GM06990 (cell line): ENCODE measurements at regions not wholly inside any gene's neighbourhood (a gene's known extent, or its start where the extent isn't known, plus 50 kb on each side); places are given as distances from the start of the nearest gene placed in this dataset.

Experiments
- DNase-seq: peaks from one replicate; pipeline ENCODE4 v3.0.0-alpha.2; 2011; ENCODE audit not compliant: insufficient read length; ENCODE audit errors: extremely low read depth
- H3K27me3 ChIP-seq: replicated peaks from 2 replicates; pipeline ENCODE4 v1.6.0; 2011; ENCODE audit warnings: low read length; ENCODE audit not compliant: control insufficient read depth, insufficient read depth
- H3K36me3 ChIP-seq: 2 replicates; pipeline ENCODE4 v1.5.1; 2011; ENCODE audit warnings: low read length; ENCODE audit not compliant: control insufficient read depth, insufficient read depth
- H3K4me3 ChIP-seq: replicated peaks from 2 replicates; pipeline ENCODE4 v1.5.1; 2011; ENCODE audit warnings: low read depth, mild to moderate bottlenecking, control low read depth, low read length
- CTCF ChIP-seq: IDR thresholded peaks from 2 replicates; pipeline ENCODE4 v1.5.1; 2011; ENCODE audit warnings: low read length, control low read depth, mild to moderate bottlenecking, inconsistent platforms; ENCODE audit not compliant: insufficient read depth, poor library complexity, severe bottlenecking

- Histone ChIP-seq H3K4me3 (no peak overlapping the region), H3K27me3 (no peaks in the 10 kb centered on the region), H3K36me3 (no peaks in the 10 kb centered on the region)
- no peak for TF ChIP-seq CTCF
- DNase-seq, result peak; percentile 69
Observed at GRCh38 chrX:39874202-39874816, 223.4 kb downstream of the BCOR start.

- no peak for TF ChIP-seq CTCF
- no peak overlapping the region for H3K4me3 ChIP-seq
- DNase-seq, result no peak
- H3K27me3 ChIP-seq, result no peaks in the 10 kb centered on the region
- H3K36me3 ChIP-seq, result no peaks in the 10 kb centered on the region
Observed at GRCh38 chrX:39875834-39876628, 221.7 kb downstream of the BCOR start.

GRCh38 chrX:39877905-39878304, 219.9 kb downstream of the BCOR start:
- Histone ChIP-seq H3K4me3 (no peak overlapping the region), H3K36me3 (no peaks in the 10 kb centered on the region), H3K27me3 (no peaks in the 10 kb centered on the region)
- TF ChIP-seq CTCF, result no peak
- DNase-seq, result no peak

- H3K27me3 ChIP-seq, result no peaks in the 10 kb centered on the region
- no peak for DNase-seq
- TF ChIP-seq CTCF, result no peak
- no peaks in the 10 kb centered on the region for H3K36me3 ChIP-seq
- H3K4me3 ChIP-seq, result no peak overlapping the region
Observed at GRCh38 chrX:39883666-39884065, 214.1 kb downstream of the BCOR start.

- Histone ChIP-seq H3K4me3 (no peak overlapping the region), H3K36me3 (no peaks in the 10 kb centered on the region), H3K27me3 (no peaks in the 10 kb centered on the region)
- TF ChIP-seq CTCF, result no peak
- DNase-seq, result no peak
Observed at GRCh38 chrX:39886282-39886681, 211.5 kb downstream of the BCOR start.
